ENCODE measurements at regions not wholly inside any gene's neighbourhood (a gene's known extent, or its start where the extent isn't known, plus 50 kb on each side); places are given as distances from the start of the nearest gene placed in this dataset.
A peak's percentile ranks its signal among the peaks of the same experiment; 100 is the strongest.

GRCh38 chr2:23294238-23294637, 90.7 kb upstream of the KLHL29 start:
- Mint-ChIP-seq H3K9me3 (no peaks in the 10 kb centered on the region; the same call in 1 of the 2 replicates), H3K36me3 (no peaks in the 10 kb centered on the region), H3K27me3 (ENCODE audit: low read depth) (0 out of 2 replicates have a peak, but pooled peaks cover 2% of the 10 kb centered on the region), H3K27ac (no peak overlapping the region), H3K4me3 (no peak overlapping the region), H3K4me1 (no peaks in the 10 kb centered on the region)
- DNase-seq (ENCODE audit: low spot score) (no peak), ATAC-seq (peak; percentile 69)
- TF ChIP-seq, protein P1, sequence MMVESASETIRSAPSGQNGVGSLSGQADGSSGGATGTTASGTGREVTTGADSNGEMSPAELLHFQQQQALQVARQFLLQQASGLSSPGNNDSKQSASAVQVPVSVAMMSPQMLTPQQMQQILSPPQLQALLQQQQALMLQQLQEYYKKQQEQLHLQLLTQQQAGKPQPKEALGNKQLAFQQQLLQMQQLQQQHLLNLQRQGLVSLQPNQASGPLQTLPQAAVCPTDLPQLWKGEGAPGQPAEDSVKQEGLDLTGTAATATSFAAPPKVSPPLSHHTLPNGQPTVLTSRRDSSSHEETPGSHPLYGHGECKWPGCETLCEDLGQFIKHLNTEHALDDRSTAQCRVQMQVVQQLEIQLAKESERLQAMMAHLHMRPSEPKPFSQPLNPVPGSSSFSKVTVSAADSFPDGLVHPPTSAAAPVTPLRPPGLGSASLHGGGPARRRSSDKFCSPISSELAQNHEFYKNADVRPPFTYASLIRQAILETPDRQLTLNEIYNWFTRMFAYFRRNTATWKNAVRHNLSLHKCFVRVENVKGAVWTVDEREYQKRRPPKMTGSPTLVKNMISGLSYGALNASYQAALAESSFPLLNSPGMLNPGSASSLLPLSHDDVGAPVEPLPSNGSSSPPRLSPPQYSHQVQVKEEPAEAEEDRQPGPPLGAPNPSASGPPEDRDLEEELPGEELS (CRISPR knock-in tag; IDR thresholded peaks at IDR 0.05): no peak
- TF ChIP-seq GTF2I (CRISPR knock-in tag; conservative IDR thresholded peaks at IDR 0.05) (no peak), SOX15 (CRISPR knock-in tag; IDR thresholded peaks at IDR 0.05) (no peak), FOXP1 (CRISPR knock-in tag; IDR thresholded peaks at IDR 0.05; ENCODE audit: borderline replicate concordance) (no peak), FOXJ3 (CRISPR knock-in tag; IDR thresholded peaks at IDR 0.05; ENCODE audit: borderline replicate concordance) (no peak), ATF3 (CRISPR knock-in tag; conservative IDR thresholded peaks at IDR 0.05) (no peak), RORB (CRISPR knock-in tag; IDR thresholded peaks at IDR 0.05) (no peak), ZNF263 (CRISPR knock-in tag; IDR thresholded peaks at IDR 0.05; ENCODE audit: low read depth) (no peak), PRRX2 (CRISPR knock-in tag; IDR thresholded peaks at IDR 0.05) (no peak), ZNF396 (CRISPR knock-in tag; IDR thresholded peaks at IDR 0.05; ENCODE audit: borderline replicate concordance) (no peak), ARID4B (CRISPR knock-in tag; IDR thresholded peaks at IDR 0.05; ENCODE audit: borderline replicate concordance) (no peak), MXD4 (CRISPR knock-in tag; IDR thresholded peaks at IDR 0.05; ENCODE audit: borderline replicate concordance) (no peak)
- TF ChIP-seq, protein P2, sequence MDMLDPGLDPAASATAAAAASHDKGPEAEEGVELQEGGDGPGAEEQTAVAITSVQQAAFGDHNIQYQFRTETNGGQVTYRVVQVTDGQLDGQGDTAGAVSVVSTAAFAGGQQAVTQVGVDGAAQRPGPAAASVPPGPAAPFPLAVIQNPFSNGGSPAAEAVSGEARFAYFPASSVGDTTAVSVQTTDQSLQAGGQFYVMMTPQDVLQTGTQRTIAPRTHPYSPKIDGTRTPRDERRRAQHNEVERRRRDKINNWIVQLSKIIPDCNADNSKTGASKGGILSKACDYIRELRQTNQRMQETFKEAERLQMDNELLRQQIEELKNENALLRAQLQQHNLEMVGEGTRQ (CRISPR knock-in tag; IDR thresholded peaks at IDR 0.05): no peak
- TF ChIP-seq, protein P3, sequence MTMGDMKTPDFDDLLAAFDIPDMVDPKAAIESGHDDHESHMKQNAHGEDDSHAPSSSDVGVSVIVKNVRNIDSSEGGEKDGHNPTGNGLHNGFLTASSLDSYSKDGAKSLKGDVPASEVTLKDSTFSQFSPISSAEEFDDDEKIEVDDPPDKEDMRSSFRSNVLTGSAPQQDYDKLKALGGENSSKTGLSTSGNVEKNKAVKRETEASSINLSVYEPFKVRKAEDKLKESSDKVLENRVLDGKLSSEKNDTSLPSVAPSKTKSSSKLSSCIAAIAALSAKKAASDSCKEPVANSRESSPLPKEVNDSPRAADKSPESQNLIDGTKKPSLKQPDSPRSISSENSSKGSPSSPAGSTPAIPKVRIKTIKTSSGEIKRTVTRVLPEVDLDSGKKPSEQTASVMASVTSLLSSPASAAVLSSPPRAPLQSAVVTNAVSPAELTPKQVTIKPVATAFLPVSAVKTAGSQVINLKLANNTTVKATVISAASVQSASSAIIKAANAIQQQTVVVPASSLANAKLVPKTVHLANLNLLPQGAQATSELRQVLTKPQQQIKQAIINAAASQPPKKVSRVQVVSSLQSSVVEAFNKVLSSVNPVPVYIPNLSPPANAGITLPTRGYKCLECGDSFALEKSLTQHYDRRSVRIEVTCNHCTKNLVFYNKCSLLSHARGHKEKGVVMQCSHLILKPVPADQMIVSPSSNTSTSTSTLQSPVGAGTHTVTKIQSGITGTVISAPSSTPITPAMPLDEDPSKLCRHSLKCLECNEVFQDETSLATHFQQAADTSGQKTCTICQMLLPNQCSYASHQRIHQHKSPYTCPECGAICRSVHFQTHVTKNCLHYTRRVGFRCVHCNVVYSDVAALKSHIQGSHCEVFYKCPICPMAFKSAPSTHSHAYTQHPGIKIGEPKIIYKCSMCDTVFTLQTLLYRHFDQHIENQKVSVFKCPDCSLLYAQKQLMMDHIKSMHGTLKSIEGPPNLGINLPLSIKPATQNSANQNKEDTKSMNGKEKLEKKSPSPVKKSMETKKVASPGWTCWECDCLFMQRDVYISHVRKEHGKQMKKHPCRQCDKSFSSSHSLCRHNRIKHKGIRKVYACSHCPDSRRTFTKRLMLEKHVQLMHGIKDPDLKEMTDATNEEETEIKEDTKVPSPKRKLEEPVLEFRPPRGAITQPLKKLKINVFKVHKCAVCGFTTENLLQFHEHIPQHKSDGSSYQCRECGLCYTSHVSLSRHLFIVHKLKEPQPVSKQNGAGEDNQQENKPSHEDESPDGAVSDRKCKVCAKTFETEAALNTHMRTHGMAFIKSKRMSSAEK (CRISPR knock-in tag; IDR thresholded peaks at IDR 0.05; ENCODE audit: borderline replicate concordance): no peak
- POLR2A ChIA-PET: no interaction called here
- CTCF ChIA-PET: interaction anchor here (0.6 kb wide), 1 partner anchor 1316 kb away, joined by 4 read pairs; no protein-coding TSS in a partner anchor

Measured in WTC11 (cell line).